Urinary bladder (tissue), 3 donors: ENCODE measurements at regions not wholly inside any gene's neighbourhood (a gene's known extent, or its start where the extent isn't known, plus 50 kb on each side); places are given as distances from the start of the nearest gene placed in this dataset.

ENCODE experiments used
- DNase-seq: peaks from one replicate; pipeline ENCODE4 v3.0.0-alpha.2; 2015; ENCODE audit errors: extremely low spot score
- H3K27ac ChIP-seq: one replicate; pipeline ENCODE4 v1.5.1; 2013; ENCODE audit warnings: low read depth, mild to moderate bottlenecking, moderate library complexity
- H3K36me3 ChIP-seq: one replicate; pipeline ENCODE4 v1.6.1; 2013; ENCODE audit warnings: mild to moderate bottlenecking, moderate library complexity; ENCODE audit not compliant: insufficient read depth
- H3K4me1 ChIP-seq: one replicate; pipeline ENCODE4 v1.6.1; 2013; ENCODE audit warnings: mild to moderate bottlenecking, moderate library complexity; ENCODE audit not compliant: insufficient read depth
- H3K4me3 ChIP-seq: one replicate; pipeline ENCODE4 v1.5.1; 2013; ENCODE audit warnings: low read depth, low read length
- WGBS: extraction: QIAGEN DNeasy Blood & Tissue Kit; methylation state at CpG from one replicate; pipeline ENCODE4 v1.1.7; 2013; 5-methylcytosine and 5-hydroxymethylcytosine counted together
- donor health status: healthy with polysubstance abuse.
- donor health status: healthy.

GRCh38 chr15:98240303-98240702, 279.8 kb downstream of the ARRDC4 start:
- Histone ChIP-seq H3K4me1 (no peaks in the 10 kb centered on the region), H3K27ac (no peak overlapping the region), H3K4me3 (no peak overlapping the region), H3K36me3 (no peaks in the 10 kb centered on the region)
- 2% methylated on average over 1 of the region's 1 CpG for WGBS
- no peak for DNase-seq

DNA sequence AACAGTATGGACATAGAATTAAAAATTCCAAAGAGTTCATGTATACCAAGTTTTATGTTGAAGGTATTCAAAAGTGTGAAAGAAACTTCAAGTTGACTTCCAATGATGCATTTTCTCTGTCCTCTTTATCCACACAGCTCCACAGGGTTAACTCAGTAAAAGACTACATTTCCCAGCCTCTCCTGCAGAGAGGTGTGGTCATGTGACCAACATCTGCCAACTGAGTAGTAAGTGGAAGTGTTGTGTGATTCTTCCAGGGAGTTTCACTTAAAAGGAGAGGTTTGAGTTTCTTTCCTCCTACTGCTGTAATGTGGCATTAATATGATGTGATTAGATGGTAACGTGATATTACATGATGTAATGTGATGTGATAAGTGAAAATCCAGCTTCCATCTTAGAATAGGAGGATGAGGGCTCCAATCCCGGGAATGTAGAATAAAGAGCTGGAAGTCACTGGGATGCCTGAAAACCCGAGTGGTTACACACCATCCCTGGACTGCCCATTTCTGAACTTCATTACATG, 280.6 kb downstream of the ARRDC4 start:
- WGBS, result 71% methylated on average over 3 of the region's 3 CpGs
- H3K4me3 ChIP-seq, result no peak overlapping the region
- H3K4me1 ChIP-seq, result no peaks in the 10 kb centered on the region
- H3K36me3 ChIP-seq, result no peaks in the 10 kb centered on the region
- no peak for DNase-seq
- H3K27ac ChIP-seq, result no peak overlapping the region

- H3K27ac ChIP-seq, result no peak overlapping the region
- no peaks in the 10 kb centered on the region for H3K4me1 ChIP-seq
- H3K4me3 ChIP-seq, result no peak overlapping the region
- no peak for DNase-seq
- WGBS, result 19% methylated on average over 2 of the region's 2 CpGs
- no peaks in the 10 kb centered on the region for H3K36me3 ChIP-seq
Observed at GRCh38 chr15:98257290-98257689, 296.8 kb downstream of the ARRDC4 start.

DNA sequence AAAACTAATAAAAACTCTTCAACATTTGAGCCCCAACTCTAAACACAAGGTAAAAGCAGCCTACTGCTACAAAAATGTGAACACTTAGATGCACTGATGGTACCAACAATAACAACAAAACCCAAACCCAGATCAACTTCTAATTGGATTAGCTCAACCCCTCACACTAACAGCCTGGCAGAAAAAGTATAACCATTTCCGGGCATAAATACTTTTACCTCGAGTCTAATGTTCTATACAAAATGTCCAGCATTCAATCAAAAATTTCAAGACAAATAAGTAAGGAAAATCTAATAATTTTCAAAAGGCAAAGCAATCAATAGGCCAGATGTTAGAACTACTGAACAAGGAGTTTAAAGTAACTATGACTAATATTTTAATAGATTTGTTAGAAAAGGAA, 303.3 kb downstream of the ARRDC4 start:
- no peak for DNase-seq
- 90% methylated on average over 2 of the region's 2 CpGs for WGBS
- H3K27ac ChIP-seq, result no peak overlapping the region

GRCh38 chr15:98266295-98266694, 305.8 kb downstream of the ARRDC4 start:
- 86% methylated on average over 9 of the region's 9 CpGs for WGBS
- Histone ChIP-seq H3K27ac (no peak overlapping the region), H3K36me3 (no peaks in the 10 kb centered on the region)

More for the DNA sequence above, 303.3 kb downstream of the ARRDC4 start:
- no peaks in the 10 kb centered on the region for H3K4me1 ChIP-seq
- H3K36me3 ChIP-seq, result no peaks in the 10 kb centered on the region
- no peak overlapping the region for H3K4me3 ChIP-seq

GRCh38 chr15:98268163-98268562, 307.7 kb downstream of the ARRDC4 start:
- Histone ChIP-seq H3K4me1 (no peaks in the 10 kb centered on the region), H3K36me3 (no peaks in the 10 kb centered on the region), H3K4me3 (no peak overlapping the region), H3K27ac (no peak overlapping the region)
- DNase-seq, result no peak
- WGBS, result 92% methylated on average over 10 of the region's 10 CpGs

More at GRCh38 chr15:98266295-98266694, 305.8 kb downstream of the ARRDC4 start:
- DNase-seq, result no peak
- no peaks in the 10 kb centered on the region for H3K4me1 ChIP-seq
- no peak overlapping the region for H3K4me3 ChIP-seq

DNA sequence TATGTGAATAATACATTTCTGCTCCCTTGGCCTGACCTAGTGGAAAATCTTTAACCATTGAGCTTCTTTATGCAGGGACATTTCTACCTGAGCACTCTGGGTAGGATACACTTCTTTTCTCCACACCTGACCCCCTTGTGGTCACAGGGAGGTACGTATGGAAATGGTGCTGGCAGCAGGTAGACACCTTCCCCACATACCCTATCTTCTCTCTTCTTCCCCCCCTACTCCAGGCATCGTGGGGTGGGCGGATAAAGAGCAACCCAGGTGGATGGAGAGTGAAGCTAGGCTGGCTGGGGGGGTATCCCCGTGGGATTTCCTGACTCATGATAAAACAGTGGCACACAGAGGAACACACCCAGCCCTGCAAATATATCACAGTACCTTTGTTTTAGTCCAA, 312.1 kb downstream of the ARRDC4 start:
- H3K4me1 ChIP-seq, result no peaks in the 10 kb centered on the region
- H3K4me3 ChIP-seq, result no peak overlapping the region
- H3K27ac ChIP-seq, result no peak overlapping the region
- WGBS, result 54% methylated on average over 4 of the region's 4 CpGs
- no peaks in the 10 kb centered on the region for H3K36me3 ChIP-seq
- DNase-seq, result no peak

DNA sequence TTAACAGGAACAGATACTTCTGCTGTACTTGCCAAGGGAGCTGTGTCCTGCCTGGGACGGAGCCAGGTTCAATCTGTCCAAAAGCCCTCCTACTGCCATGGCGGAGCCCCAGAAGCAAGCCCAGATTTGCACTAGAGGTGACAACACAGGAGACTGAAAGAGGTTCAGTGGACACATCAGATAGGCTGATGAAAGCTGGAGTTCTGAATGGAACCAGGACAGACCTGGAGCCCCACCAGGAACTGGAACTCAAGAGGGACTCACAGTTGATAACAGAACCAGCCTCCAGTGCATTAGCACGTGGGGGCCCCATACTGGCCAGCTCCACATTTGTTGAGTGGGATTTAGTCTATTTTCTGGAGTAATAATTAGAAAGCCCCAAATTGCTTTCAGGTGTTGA, 315.5 kb downstream of the ARRDC4 start:
- H3K27ac ChIP-seq, result no peak overlapping the region
- H3K4me3 ChIP-seq, result no peak overlapping the region
- 83% methylated on average over 3 of the region's 3 CpGs for WGBS
- no peak for DNase-seq
- no peaks in the 10 kb centered on the region for H3K4me1 ChIP-seq
- H3K36me3 ChIP-seq, result no peaks in the 10 kb centered on the region

- Histone ChIP-seq H3K4me3 (no peak overlapping the region), H3K27ac (no peak overlapping the region), H3K4me1 (no peaks in the 10 kb centered on the region), H3K36me3 (no peaks in the 10 kb centered on the region)
- 75% methylated on average over 6 of the region's 6 CpGs for WGBS
- no peak for DNase-seq
Observed at GRCh38 chr15:98277602-98278001, 317.1 kb downstream of the ARRDC4 start.

- H3K4me1 ChIP-seq, result no peaks in the 10 kb centered on the region
- no peak overlapping the region for H3K4me3 ChIP-seq
- H3K27ac ChIP-seq, result no peak overlapping the region
- DNase-seq, result no peak
- WGBS, result 70% methylated on average over 15 of the region's 15 CpGs
- no peaks in the 10 kb centered on the region for H3K36me3 ChIP-seq
Observed at GRCh38 chr15:98280284-98280975, 319.9 kb downstream of the ARRDC4 start.

DNA sequence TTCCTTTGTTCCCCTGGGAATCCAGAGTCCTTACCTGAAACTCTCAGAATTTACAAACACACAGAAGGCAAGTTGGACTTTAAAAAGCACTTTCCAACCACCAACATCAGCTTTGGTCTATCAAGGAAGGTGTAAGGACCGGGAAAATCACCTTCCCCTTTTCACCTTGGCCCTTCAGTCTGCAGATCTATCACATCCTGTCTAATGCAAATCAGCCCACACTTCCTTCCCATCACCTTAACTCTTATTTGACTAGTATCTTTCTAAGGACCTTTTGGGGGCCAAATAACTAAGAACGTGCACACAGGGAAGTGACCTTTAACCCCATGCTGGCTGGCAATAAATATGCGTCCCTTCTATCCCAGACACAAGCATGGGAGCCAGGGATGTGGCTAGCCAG, 320.6 kb downstream of the ARRDC4 start:
- no peaks in the 10 kb centered on the region for H3K36me3 ChIP-seq
- no peaks in the 10 kb centered on the region for H3K4me1 ChIP-seq
- no peak for DNase-seq
- no peak overlapping the region for H3K27ac ChIP-seq
- H3K4me3 ChIP-seq, result no peak overlapping the region
- WGBS, result 43% methylated on average over 3 of the region's 3 CpGs

DNA sequence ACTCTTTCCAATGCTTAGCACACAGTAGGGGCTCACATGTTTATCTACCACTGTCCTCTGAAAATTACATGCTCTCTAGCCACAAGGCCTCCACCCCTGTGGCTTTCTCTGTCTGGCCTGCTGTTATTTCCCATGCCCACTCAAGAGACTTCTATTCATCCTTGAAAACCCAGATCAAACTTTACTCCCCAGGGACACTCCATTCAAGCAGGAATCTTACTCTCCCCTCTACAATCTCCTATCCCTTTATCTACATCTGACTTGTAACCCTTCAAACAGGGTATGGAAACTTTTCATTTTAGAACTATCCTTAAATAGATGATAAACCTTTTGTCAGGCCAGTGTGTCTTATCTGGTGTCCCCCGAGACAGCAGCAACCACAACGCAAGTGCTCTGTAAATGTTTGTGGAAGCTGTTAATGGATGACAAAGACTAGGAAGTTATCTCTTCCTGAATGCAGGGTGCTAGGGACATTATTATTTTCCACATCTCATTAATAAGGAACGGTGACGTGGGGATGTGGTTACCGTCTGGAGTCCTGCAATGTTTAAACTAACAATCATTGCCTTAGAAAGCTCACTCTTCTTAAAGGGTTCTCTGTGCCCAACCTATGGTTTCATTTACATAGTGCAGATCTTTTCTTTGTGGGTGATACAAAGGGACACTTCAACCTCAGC, 322.3 kb downstream of the ARRDC4 start:
- Histone ChIP-seq H3K4me3 (no peak overlapping the region), H3K4me1 (no peaks in the 10 kb centered on the region), H3K27ac (no peak overlapping the region), H3K36me3 (no peaks in the 10 kb centered on the region)
- 37% methylated on average over 5 of the region's 5 CpGs for WGBS
- DNase-seq, result no peak

DNA sequence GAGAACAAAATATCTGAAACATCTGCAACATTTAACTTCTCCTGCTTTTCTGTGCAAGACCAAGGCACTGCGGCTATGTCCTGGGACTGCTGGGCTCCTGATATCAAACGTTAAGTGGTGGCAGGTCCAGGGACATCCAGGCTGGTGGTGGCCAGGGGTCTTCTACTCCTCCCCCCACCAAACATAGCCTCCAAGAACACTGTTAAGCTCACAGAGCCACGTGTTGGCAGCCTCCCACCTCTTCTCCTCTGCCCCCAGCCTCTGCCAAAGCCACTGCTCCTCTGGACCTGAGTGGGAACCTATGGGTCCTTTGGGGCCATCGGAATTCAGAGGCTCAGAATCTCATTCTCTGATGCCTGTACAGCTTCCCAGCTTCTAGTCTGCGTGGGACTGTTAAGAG, 325.7 kb downstream of the ARRDC4 start:
- Histone ChIP-seq H3K4me1 (no peaks in the 10 kb centered on the region), H3K27ac (no peak overlapping the region), H3K4me3 (no peak overlapping the region), H3K36me3 (no peaks in the 10 kb centered on the region)
- 75% methylated on average over 5 of the region's 5 CpGs for WGBS
- no peak for DNase-seq

DNA sequence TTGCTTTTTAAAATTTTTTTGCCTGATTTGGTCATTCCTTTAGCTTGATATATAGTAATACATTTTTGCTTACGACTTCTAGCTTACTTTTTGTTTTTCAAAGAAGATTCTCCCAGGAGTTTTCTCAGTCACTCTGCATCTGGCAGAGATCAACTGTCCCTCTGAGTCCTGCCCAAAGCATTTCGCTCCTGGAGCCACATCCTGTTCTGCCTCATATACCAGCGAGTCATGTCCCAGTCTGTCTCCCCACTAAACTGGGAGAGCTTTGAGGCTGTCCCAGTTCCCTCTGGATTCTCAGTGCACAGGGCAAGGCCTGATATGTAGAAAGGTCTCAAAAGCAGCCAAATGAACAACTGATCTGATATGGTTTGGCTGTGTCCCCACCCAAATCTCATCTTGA, 326.3 kb downstream of the ARRDC4 start:
- no peak for DNase-seq
- H3K4me3 ChIP-seq, result no peak overlapping the region
- H3K27ac ChIP-seq, result no peak overlapping the region
- H3K36me3 ChIP-seq, result no peaks in the 10 kb centered on the region
- 66% methylated on average over 3 of the region's 3 CpGs for WGBS
- H3K4me1 ChIP-seq, result no peaks in the 10 kb centered on the region
